T-cell (primary cell): ENCODE measurements at regions not wholly inside any gene's neighbourhood (a gene's known extent, or its start where the extent isn't known, plus 50 kb on each side); places are given as distances from the start of the nearest gene placed in this dataset.

ENCODE experiments used
- ATAC-seq, 4 experiments: fragments of 200-7000 bp in 3 of 4; fragments of 150-1000 bp in 1 of 4; cut with Tn5 transposase; replicated peaks in 1 of 4; 1 replicate in 3 of 4; 2 replicates in 1 of 4; pipeline ENCODE4 v1.10.0; 2021; ENCODE audit warnings: moderate library complexity in 3 of 4, mild to moderate bottlenecking in 2 of 4, moderate number of reproducible peaks in 1 of 4
- CTCF ChIA-PET, 2 donors: fragments of 300-600 bp; sonication (Branson Sonifier 250); formaldehyde crosslinking; loops; one replicate each; lab custom pipeline; 2022; ENCODE audit warnings: antibody characterized with exemption in 2 of 2; lab: Charles Lee
- POLR2A ChIA-PET, 2 donors: fragments of 300-600 bp; sonication (Branson Sonifier 250); formaldehyde crosslinking; loops; one replicate each; lab custom pipeline; 2022; ENCODE audit warnings: antibody characterized with exemption in 2 of 2; lab: Charles Lee
- DNase-seq, 35 experiments: peaks; one replicate each; pipeline versions ENCODE4 v3.0.0 to v3.0.0-alpha.2; 2013 to 2023
- H3K27ac ChIP-seq: one replicate; pipeline ENCODE4 v1.5.1; 2013; ENCODE audit warnings: low read length
- H3K27me3 ChIP-seq, 2 experiments: replicated peaks in 1 of 2; 1 replicate in 1 of 2; 2 replicates in 1 of 2; pipeline versions ENCODE4 v1.6.1 to v1.7.0; 2013; ENCODE audit warnings: low read length in 1 of 2, mixed read lengths in 1 of 2; ENCODE audit not compliant: control insufficient read depth in 2 of 2, insufficient read depth in 2 of 2; ENCODE audit errors: extremely low read depth in 1 of 2
- H3K36me3 ChIP-seq, 2 donors: 1 replicate in 1 of 2; 2 replicates in 1 of 2; pipeline versions ENCODE4 v1.6.1 to v1.7.0; 2013; ENCODE audit warnings: low read length in 1 of 2; ENCODE audit not compliant: control insufficient read depth in 2 of 2, insufficient read depth in 1 of 2; ENCODE audit errors: extremely low read depth in 1 of 2
- H3K4me1 ChIP-seq, 2 experiments: 1 replicate in 1 of 2; 2 replicates in 1 of 2; pipeline versions ENCODE4 v1.6.1 to v1.7.0; 2013; ENCODE audit warnings: low read length in 2 of 2, mixed read lengths in 1 of 2; ENCODE audit not compliant: insufficient read depth in 2 of 2, control insufficient read depth in 1 of 2; ENCODE audit errors: extremely low read depth in 1 of 2
- H3K4me3 ChIP-seq, 2 donors: 1 replicate in 1 of 2; 2 replicates in 1 of 2; pipeline versions ENCODE4 v1.5.1 to v1.7.0; 2013; ENCODE audit warnings: mild to moderate bottlenecking in 2 of 2, low read length in 1 of 2, moderate library complexity in 1 of 2; ENCODE audit not compliant: control insufficient read depth in 1 of 2; ENCODE audit errors: extremely low read depth in 1 of 2
- H3K9me3 ChIP-seq: 2 replicates; pipeline ENCODE4 v1.7.0; 2013
- H3K27ac Mint-ChIP-seq, 2 donors: one replicate each; pipeline ENCODE4 v1.8.0; 2020 to 2021; ENCODE audit warnings: mild to moderate bottlenecking in 2 of 2, mixed read lengths in 2 of 2
- H3K27me3 Mint-ChIP-seq, 2 donors: one replicate each; pipeline ENCODE4 v1.8.0; 2021 to 2022; ENCODE audit warnings: mixed read lengths in 2 of 2
- H3K36me3 Mint-ChIP-seq: one replicate; pipeline ENCODE4 v1.8.0; 2021; ENCODE audit warnings: mixed read lengths
- H3K4me1 Mint-ChIP-seq, 3 donors: one replicate each; pipeline ENCODE4 v1.8.0; 2020 to 2022; ENCODE audit warnings: mixed read lengths in 3 of 3, mild to moderate bottlenecking in 1 of 3
- H3K4me3 Mint-ChIP-seq, 3 donors: one replicate each; pipeline ENCODE4 v1.8.0; 2020 to 2022; ENCODE audit warnings: mild to moderate bottlenecking in 3 of 3, mixed read lengths in 3 of 3, moderate library complexity in 3 of 3
- H3K9me3 Mint-ChIP-seq, 3 donors: one replicate each; pipeline ENCODE4 v1.8.0; 2020 to 2022; ENCODE audit warnings: mixed read lengths in 3 of 3
- WGBS: methylation state at CpG from one replicate; pipeline ENCODE4 v1.1.5; 2013; ENCODE audit warnings: missing lambda C conversion rate; ENCODE audit not compliant: insufficient coverage; 5-methylcytosine and 5-hydroxymethylcytosine counted together

GRCh38 chr6:144585217-144585814, 300.2 kb downstream of the UTRN start:
- ChIA-PET CTCF (interaction anchor here (0.5 to 1.9 kb wide), 12 partner anchors 9 to 347 kb away, joined by 3 to 9 read pairs (median 4); no protein-coding TSS in a partner anchor), POLR2A (interaction anchor here (0.6 kb wide), 3 partner anchors 39 to 231 kb away, joined by 3 to 6 read pairs (median 5); no protein-coding TSS in a partner anchor)
- Mint-ChIP-seq H3K4me3 (no peak overlapping the region), H3K9me3 (no peaks in the 10 kb centered on the region), H3K27me3 (no peaks in the 10 kb centered on the region), H3K4me1 (peaks cover 28 to 35% (median 30%) of the 10 kb centered on the region in 3 donors), H3K36me3 (peaks cover 10% of the 10 kb centered on the region), H3K27ac (no peak overlapping the region)
- Histone ChIP-seq H3K27me3 (no peaks in the 10 kb centered on the region), H3K4me1 (peaks cover 6 to 17% of the 10 kb centered on the region in 2 experiments), H3K4me3 (no peak overlapping the region), H3K27ac (no peak overlapping the region), H3K36me3 (peaks cover 0 to 17% of the 10 kb centered on the region in 2 donors), H3K9me3 (no peaks in the 10 kb centered on the region)
- DNase-seq = peak in 1 of 35 experiments; percentile 53
- no peak for ATAC-seq
- no CpG with 5 or more reads among the region's 3 CpGs for WGBS

- Mint-ChIP-seq H3K36me3 (peaks cover 16% of the 10 kb centered on the region), H3K4me3 (no peak overlapping the region), H3K27ac (no peak overlapping the region), H3K4me1 (peaks cover 24 to 25% (median 24%) of the 10 kb centered on the region in 3 donors), H3K27me3 (no peaks in the 10 kb centered on the region), H3K9me3 (no peaks in the 10 kb centered on the region)
- DNase-seq = no peak
- WGBS = 80% methylated on average over 2 of the region's 3 CpGs
- H3K36me3 ChIP-seq = peaks cover 0 to 15% of the 10 kb centered on the region in 2 donors
- no peaks in the 10 kb centered on the region for H3K27me3 ChIP-seq
- no peak overlapping the region for H3K4me3 ChIP-seq
- no peaks in the 10 kb centered on the region for H3K9me3 ChIP-seq
- H3K4me1 ChIP-seq = peaks cover 6 to 17% of the 10 kb centered on the region in 2 experiments
- ATAC-seq = no peak
- H3K27ac ChIP-seq = no peak overlapping the region
- CTCF ChIA-PET = interaction anchor here in 1 of 2 donors (0.6 to 1.9 kb wide), 2 partner anchors 245 to 343 kb away, joined by 4 to 5 read pairs; no protein-coding TSS in a partner anchor
- POLR2A ChIA-PET = interaction anchor here in 1 of 2 donors (0.6 kb wide), 1 partner anchor 1036 kb away, joined by 3 read pairs; no protein-coding TSS in a partner anchor
Observed at GRCh38 chr6:144586986-144587385, 301.9 kb downstream of the UTRN start.

- WGBS = 25% methylated on average over 1 of the region's 1 CpG
- H3K36me3 ChIP-seq = peaks cover 0 to 20% of the 10 kb centered on the region in 2 donors
- no peak overlapping the region for H3K4me3 ChIP-seq
- Mint-ChIP-seq H3K36me3 (peaks cover 28% of the 10 kb centered on the region), H3K9me3 (no peaks in the 10 kb centered on the region), H3K4me3 (no peak overlapping the region), H3K27me3 (no peaks in the 10 kb centered on the region), H3K4me1 (peaks cover 6 to 11% (median 10%) of the 10 kb centered on the region in 3 donors), H3K27ac (no peak overlapping the region)
- no peak for ATAC-seq
- DNase-seq = no peak
- H3K27ac ChIP-seq = no peak overlapping the region
- POLR2A ChIA-PET = interaction anchor here (0.6 to 0.8 kb wide), 3 partner anchors 29 to 184 kb away, joined by 3 read pairs; no protein-coding TSS in a partner anchor
- H3K4me1 ChIP-seq = peaks cover 0 to 8% of the 10 kb centered on the region in 2 experiments
- CTCF ChIA-PET = interaction anchor here in 1 of 2 donors (1.5 kb wide), 1 partner anchor 10 kb away, joined by 3 read pairs; no protein-coding TSS in a partner anchor
- no peaks in the 10 kb centered on the region for H3K9me3 ChIP-seq
- no peaks in the 10 kb centered on the region for H3K27me3 ChIP-seq
Observed at GRCh38 chr6:144588697-144589325, 303.7 kb downstream of the UTRN start.

GRCh38 chr6:144590532-144590931, 305.4 kb downstream of the UTRN start:
- no CpG with 5 or more reads among the region's 4 CpGs for WGBS
- DNase-seq = no peak
- H3K9me3 ChIP-seq = no peaks in the 10 kb centered on the region
- H3K36me3 Mint-ChIP-seq = peaks cover 30% of the 10 kb centered on the region
- peaks cover 0 to 22% of the 10 kb centered on the region in 2 donors for H3K36me3 ChIP-seq
- ATAC-seq = no peak
- H3K27me3 Mint-ChIP-seq = no peaks in the 10 kb centered on the region
- peaks cover 1 to 12% (median 8%) of the 10 kb centered on the region in 3 donors for H3K4me1 Mint-ChIP-seq
- no peak overlapping the region for H3K27ac Mint-ChIP-seq
- H3K4me1 ChIP-seq = no peaks in the 10 kb centered on the region
- H3K4me3 Mint-ChIP-seq = no peak overlapping the region
- no peak overlapping the region for H3K4me3 ChIP-seq
- H3K27me3 ChIP-seq = no peaks in the 10 kb centered on the region
- ChIA-PET CTCF (no interaction called here), POLR2A (no interaction called here)
- no peaks in the 10 kb centered on the region for H3K9me3 Mint-ChIP-seq
- H3K27ac ChIP-seq = no peak overlapping the region

GRCh38 chr6:144593392-144593791, 308.3 kb downstream of the UTRN start:
- Mint-ChIP-seq H3K36me3 (peaks cover 31% of the 10 kb centered on the region), H3K4me1 (peaks cover 18 to 22% (median 18%) of the 10 kb centered on the region in 3 donors), H3K27ac (no peak overlapping the region), H3K27me3 (no peaks in the 10 kb centered on the region), H3K9me3 (no peaks in the 10 kb centered on the region), H3K4me3 (no peak overlapping the region)
- H3K36me3 ChIP-seq = peaks cover 0 to 16% of the 10 kb centered on the region in 2 donors
- CTCF ChIA-PET = no interaction called here
- DNase-seq = no peak
- no peaks in the 10 kb centered on the region for H3K9me3 ChIP-seq
- POLR2A ChIA-PET = interaction anchor here in 1 of 2 donors (0.6 kb wide), 1 partner anchor 64 kb away, joined by 3 read pairs; no protein-coding TSS in a partner anchor
- H3K27ac ChIP-seq = no peak overlapping the region
- H3K4me3 ChIP-seq = no peak overlapping the region
- WGBS = 100% methylated on average over 1 of the region's 1 CpG
- no peaks in the 10 kb centered on the region for H3K27me3 ChIP-seq
- ATAC-seq = no peak
- H3K4me1 ChIP-seq = no peaks in the 10 kb centered on the region

GRCh38 chr6:144594585-144594984, 309.4 kb downstream of the UTRN start:
- Histone ChIP-seq H3K27me3 (no peaks in the 10 kb centered on the region), H3K27ac (no peak overlapping the region), H3K4me3 (no peak overlapping the region), H3K9me3 (no peaks in the 10 kb centered on the region), H3K4me1 (no peaks in the 10 kb centered on the region), H3K36me3 (peaks cover 0 to 15% of the 10 kb centered on the region in 2 donors)
- Mint-ChIP-seq H3K27me3 (no peaks in the 10 kb centered on the region), H3K27ac (no peak overlapping the region), H3K36me3 (peaks cover 34% of the 10 kb centered on the region), H3K4me1 (peaks cover 23 to 24% (median 23%) of the 10 kb centered on the region in 3 donors), H3K4me3 (no peak overlapping the region), H3K9me3 (no peaks in the 10 kb centered on the region)
- CTCF ChIA-PET = interaction anchor here in 1 of 2 donors (1.1 kb wide), 1 partner anchor 20 kb away, joined by 4 read pairs; no protein-coding TSS in a partner anchor
- POLR2A ChIA-PET = no interaction called here
- no CpG with 5 or more reads among the region's 1 CpG for WGBS
- ATAC-seq (no peak), DNase-seq (no peak)
